ENCODE measurements at regions not wholly inside any gene's neighbourhood (a gene's known extent, or its start where the extent isn't known, plus 50 kb on each side); places are given as distances from the start of the nearest gene placed in this dataset.

DNA sequence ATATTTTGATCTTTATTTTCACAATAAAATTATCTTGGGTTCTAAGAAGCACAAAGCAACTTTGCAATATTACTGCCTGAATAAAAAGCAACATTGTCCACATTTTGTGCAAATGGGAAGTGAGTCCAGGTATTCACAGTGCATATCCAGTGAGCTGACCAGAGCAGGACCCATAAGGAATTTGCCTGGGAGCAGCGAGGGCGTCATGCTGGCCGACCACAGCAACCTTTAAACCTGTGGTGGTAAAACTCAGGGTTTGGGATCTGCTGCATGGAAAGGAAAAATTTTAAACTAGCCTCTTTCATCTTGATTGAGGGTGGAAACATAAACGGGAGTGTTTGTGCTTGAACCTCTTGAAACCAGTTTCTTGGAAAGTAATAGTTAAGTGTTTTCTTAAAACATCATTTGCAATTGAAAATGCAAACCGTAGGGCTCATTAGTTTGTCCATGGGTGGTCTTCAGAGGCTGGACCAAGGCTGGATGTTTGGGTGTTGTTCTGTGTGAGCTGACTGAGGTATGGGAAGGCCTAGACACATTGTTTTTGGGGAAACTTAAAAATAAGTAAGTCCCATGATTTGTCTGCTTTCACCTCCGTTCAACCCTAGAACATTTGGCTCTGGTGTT is 85.0 kb upstream of the ANKH start:
- ChIA-PET POLR2A (no interaction called here), CTCF (interaction anchor here (0.8 to 1.9 kb wide), 13 partner anchors 9 to 229 kb away, joined by 3 to 11 read pairs (median 5); no protein-coding TSS in a partner anchor)
- TF ChIP-seq, protein P1, sequence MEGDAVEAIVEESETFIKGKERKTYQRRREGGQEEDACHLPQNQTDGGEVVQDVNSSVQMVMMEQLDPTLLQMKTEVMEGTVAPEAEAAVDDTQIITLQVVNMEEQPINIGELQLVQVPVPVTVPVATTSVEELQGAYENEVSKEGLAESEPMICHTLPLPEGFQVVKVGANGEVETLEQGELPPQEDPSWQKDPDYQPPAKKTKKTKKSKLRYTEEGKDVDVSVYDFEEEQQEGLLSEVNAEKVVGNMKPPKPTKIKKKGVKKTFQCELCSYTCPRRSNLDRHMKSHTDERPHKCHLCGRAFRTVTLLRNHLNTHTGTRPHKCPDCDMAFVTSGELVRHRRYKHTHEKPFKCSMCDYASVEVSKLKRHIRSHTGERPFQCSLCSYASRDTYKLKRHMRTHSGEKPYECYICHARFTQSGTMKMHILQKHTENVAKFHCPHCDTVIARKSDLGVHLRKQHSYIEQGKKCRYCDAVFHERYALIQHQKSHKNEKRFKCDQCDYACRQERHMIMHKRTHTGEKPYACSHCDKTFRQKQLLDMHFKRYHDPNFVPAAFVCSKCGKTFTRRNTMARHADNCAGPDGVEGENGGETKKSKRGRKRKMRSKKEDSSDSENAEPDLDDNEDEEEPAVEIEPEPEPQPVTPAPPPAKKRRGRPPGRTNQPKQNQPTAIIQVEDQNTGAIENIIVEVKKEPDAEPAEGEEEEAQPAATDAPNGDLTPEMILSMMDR (IDR thresholded peaks at IDR 0.05; ENCODE audit: control extremely low read depth, extremely low read depth, low read depth, missing control alignments): no peak
- DNase-seq (ENCODE audit: extremely low spot score): no peak

DNA sequence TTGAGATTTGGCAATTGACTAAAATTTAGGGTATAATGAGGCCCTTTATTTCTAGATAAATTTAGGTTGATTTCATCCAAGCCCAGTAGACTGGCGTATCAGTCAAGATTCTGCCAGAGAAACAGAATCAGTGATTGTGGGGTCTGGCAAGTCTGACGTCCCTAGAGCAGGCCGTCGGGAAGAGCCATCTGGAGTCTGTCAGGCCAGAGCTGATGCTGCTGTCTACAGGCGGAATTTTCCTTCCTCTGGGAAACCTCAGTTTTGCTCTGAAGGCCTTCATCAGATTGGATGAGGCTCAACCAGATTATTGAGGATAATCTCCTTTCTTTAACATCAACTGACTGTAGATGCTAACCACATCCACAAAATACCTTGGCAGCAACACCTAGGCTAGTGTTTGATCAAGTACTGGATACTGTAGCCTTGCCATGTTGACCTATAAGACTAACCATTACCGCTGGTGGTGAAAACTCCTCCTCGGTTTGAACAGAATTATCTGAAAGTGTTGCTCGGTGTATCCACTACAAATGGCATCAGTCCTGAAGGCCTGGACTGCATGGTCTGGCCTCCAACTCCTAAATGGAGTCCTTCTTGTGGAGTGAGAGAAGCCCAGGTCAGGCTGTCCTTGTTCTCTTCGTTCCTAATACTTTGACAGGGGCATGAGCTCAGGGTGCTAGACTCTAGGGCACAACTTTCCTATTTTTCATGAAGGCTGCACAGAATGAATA is 83.2 kb upstream of the ANKH start:
- CTCF ChIA-PET: interaction anchor here (1.3 to 1.4 kb wide), 2 partner anchors 8 to 49 kb away, joined by 5 read pairs; no protein-coding TSS in a partner anchor
- no peak for DNase-seq (ENCODE audit: extremely low spot score)
- TF ChIP-seq, protein P1 (IDR thresholded peaks at IDR 0.05; ENCODE audit: control extremely low read depth, extremely low read depth, low read depth, missing control alignments): no peak
- POLR2A ChIA-PET: no interaction called here

DNA sequence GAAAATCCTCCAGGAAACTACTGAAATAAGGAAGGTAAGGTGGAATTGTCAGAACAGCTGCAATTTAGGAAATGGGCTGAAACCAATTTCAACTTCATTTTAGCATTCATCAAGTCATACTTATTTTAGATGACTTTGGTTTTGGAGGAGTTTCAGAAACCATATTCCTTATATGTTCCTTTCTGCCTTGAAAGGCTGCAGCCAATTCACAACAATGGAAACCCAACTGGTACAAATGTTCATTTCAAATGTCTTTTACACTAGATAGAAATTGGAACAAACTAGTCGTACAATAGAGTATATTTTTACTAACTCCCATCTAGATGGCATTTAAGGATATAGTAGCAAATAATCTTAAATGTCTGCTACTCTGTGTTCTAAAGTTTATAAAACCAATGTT is 82.6 kb upstream of the ANKH start:
- POLR2A ChIA-PET: no interaction called here

DNA sequence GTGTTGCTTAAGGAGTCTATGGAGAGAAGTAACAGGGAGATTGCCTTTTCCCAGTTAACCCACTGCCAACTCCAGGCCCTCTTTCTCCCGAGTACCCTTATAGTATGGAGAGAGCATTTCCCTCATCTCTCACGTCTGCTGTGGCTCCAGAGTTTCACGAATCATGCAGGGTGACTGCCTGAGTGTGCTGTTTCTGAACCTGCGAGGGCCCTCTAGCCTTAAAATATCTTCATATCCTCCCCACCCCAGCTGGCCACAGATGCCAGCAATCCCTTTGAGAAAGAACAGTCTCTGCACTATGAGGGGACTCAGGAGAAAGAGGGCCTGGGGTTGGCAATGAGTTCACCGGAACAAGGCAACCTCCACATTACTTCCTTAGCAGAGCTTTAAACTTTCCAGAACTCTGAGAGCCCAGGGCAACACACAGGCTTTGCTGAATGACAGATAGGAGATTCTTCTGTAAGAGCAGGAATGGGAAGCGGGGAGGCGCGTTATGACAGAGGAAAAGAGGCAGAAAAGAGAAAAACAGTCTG is 81.6 kb upstream of the ANKH start:
- DNase-seq (ENCODE audit: extremely low spot score): no peak
- TF ChIP-seq, protein P1 (IDR thresholded peaks at IDR 0.05; ENCODE audit: control extremely low read depth, extremely low read depth, low read depth, missing control alignments): no peak
- ChIA-PET CTCF (no interaction called here), POLR2A (no interaction called here)

More for the DNA sequence above, 82.6 kb upstream of the ANKH start:
- CTCF ChIA-PET: no interaction called here
- no peak for DNase-seq (ENCODE audit: extremely low spot score)
- TF ChIP-seq, protein P1 (IDR thresholded peaks at IDR 0.05; ENCODE audit: control extremely low read depth, extremely low read depth, low read depth, missing control alignments): no peak

DNA sequence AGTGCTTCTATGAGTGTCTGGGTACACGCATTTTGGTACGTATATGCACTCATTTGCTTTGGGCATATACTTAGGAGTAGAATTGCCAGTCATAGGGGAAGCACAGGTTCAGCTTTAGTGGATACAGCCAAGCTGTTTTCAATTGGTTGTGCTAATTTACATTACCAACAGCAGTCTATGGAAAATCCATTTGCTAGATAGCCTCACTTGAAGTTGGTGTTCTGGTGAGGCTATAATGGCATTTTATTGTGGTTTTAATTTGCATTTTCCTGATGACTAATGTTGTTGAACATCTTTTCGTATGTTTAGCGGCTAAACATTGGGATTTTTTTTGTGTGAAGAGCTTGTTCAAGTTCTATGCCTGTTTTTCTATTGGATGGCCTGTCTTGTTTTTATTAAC is 76.8 kb upstream of the ANKH start:
- CTCF ChIA-PET: interaction anchor here (1.0 to 1.3 kb wide), 2 partner anchors 9 to 186 kb away, joined by 4 read pairs; no protein-coding TSS in a partner anchor
- TF ChIP-seq, protein P1 (IDR thresholded peaks at IDR 0.05; ENCODE audit: control extremely low read depth, extremely low read depth, low read depth, missing control alignments): no peak

DNA sequence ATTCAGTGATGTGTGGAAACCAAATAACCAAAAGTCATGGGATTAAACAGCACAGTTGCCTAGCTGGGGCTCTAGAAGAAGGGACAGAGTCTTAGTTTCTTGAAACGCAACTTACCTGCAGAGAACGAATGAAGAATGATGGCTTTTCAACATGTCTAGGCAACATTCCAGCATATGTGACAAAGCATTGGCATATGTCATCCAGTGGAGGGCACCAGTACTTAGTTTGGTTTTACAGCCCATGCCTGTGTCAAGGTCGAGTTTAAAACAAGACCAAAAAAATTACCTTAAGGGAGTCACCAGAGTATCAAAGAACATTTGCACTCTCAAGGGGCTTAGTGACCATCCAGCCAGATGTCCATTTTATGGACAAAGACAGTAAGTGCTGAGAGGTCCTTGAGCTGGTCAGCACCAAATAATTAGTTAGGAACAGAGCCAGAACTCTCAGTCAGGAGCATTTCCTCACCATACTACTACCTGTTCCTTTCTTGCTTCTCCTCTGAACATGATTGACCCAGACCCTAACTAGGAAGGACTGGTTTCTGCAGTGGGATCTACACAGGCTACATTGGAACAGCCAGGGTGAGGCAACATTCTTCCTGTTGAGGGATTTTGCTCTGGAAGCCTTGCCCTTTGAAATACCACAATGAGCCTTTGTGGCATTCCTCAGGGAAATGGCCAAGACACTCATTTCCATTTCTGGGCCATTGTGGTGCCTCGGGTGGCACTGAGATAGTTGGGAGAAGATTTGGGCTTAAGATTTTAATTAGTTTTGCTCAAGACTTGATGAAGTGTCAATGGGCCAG is 75.4 kb upstream of the ANKH start:
- TF ChIP-seq, protein P1 (IDR thresholded peaks at IDR 0.05; ENCODE audit: control extremely low read depth, extremely low read depth, low read depth, missing control alignments): peak; percentile 37
- POLR2A ChIA-PET: no interaction called here
- CTCF ChIA-PET: interaction anchor here (1.4 kb wide), 2 partner anchors 9 to 57 kb away, joined by 5 to 6 read pairs; no protein-coding TSS in a partner anchor
- peak; percentile 20 for DNase-seq (ENCODE audit: extremely low spot score)

More for the DNA sequence above, 76.8 kb upstream of the ANKH start:
- DNase-seq (ENCODE audit: extremely low spot score): no peak
- POLR2A ChIA-PET: no interaction called here

All from GM10248 (cell line).